Suppressor macrophage treated with lipopolysaccharide for 1 hour (primary cell): ENCODE measurements at regions not wholly inside any gene's neighbourhood (a gene's known extent, or its start where the extent isn't known, plus 50 kb on each side); places are given as distances from the start of the nearest gene placed in this dataset.

ENCODE experiments used
- DNase-seq, 3 donors: peaks; one replicate each; pipeline ENCODE4 v3.0.0-alpha.2; 2020 to 2022

DNA sequence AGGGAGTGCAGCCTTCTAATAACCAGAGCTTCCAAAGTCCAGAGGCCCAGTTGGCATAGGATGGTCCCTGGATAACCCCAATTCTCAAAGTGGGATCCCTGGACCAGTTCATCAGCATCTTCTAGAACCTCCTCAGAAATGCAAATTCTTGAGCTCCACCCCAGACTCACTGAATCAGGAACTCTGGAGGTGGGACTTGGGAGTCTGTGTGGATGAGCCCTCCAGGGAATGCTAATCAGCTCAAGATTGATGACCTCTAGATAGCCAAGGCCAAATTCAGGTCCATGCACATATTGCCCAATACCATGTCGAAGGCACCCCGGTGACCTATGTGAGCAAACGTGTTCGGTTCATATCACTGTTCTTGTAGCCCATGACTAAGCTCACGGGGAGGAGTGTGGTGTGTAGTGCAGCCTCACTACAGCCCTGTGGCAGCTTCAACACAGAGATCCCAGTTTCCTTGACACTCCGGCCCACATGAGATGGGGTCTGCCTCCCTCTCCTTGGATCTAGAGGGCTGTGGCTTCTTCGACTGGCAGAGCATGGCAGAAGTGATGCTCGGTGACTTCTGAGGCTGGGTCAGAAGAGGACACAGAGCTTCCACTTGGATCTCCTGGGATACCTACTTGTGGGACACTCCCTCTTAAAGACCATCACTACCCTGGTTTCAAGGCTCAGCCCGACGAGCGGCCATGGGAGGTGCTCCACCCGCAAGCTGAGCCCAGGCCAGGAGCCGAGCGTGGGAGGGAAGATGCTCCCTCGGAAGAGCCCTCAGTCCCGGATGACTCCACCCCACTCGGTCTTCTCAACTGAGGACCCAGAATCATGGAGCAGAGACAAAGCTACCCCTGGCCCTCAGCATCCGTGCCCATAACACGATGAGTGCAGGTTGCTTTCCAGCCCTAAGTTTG, 151.1 kb upstream of the CST7 start:
- DNase-seq: no peak

DNA sequence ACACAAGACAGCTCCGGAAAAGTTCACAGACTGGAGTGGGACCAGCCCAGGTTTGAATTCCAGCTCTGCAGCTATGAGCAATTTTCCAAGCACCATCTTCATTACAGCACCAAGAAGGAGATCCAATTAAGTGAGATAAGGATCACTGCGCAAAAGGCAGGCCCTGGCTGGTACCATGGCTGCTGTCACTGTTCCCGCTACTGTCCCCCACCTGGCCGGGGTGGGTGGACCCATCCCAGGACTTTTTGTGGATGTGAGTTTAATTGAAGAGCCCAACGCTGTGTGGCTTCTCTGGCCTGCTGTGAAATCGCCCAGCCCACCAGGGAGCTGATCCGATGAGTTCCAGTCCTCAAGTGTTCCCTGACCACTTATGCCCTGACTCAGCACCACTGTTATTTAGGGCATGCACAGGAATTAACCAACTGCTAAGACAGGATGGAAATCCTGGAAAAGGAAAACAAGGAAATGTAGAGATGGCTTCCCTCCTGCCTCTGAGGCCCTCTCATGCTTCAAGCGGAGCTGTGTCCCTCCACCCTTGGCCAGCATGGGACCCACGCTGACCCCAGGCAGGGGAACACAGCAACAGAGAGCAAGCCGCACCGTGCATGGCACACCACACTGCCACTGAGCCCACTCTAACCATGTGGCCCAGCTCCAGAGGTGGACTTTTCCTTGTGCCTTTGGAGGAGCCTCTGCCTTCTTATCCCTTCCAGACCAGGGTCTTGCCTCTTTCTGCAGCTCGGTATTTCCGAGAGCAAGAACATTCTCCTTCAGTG, 150.0 kb upstream of the CST7 start:
- DNase-seq: no peak

DNA sequence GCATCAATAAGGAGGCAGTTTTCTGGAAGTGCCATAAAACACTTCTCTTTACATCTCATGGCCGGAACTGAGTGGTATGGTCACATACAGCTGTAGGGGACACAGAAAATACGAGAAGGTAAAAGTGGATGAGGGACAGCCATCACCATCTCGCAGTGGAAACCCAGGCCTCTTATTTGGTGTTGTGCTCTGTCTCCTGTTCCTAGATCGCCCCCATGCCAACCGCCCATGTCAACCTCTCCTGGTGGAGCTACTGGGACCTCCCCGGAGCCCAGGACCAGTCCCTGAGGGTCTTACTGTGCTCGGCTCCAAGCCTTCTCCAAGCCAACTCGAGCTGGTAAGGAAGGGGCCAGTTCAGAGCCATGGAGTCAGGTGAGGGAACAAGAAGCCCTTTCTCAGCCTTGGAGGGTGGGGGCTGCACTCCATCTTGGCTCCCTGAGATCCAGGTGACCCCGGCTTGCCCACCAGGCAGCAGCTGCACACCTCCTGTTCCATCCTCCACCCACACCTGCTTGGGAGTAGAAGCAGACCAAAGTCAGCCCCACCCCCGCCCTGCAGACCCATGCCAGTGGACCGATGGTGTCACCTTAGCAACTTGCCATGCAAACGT, 149.0 kb upstream of the CST7 start:
- no peak for DNase-seq

DNA sequence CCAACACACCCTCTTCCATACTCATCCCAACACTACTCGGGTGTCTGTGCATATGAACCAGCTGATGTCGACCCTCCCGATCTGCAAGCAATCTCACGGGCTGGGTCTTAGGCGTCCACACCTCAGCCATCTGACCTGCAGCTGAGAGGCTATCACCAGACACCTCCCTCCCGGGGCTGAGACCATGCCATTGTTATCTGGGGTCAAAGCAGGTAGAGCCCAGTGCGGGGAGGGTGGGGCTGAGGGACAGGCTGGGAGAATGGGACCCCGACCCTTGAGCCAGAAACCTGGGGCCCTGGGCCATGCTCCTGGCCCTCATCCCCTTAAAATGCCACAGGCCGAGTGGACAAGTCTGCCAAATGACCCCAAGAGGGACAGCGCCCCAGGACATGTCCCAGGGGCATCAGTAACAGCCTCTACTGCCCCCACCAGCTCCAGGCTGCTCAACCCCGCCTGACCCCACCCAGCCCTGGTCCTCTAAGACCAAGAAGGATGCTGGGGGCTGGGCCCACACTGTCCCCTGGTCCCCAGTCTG, 146.7 kb upstream of the CST7 start:
- DNase-seq: no peak

DNA sequence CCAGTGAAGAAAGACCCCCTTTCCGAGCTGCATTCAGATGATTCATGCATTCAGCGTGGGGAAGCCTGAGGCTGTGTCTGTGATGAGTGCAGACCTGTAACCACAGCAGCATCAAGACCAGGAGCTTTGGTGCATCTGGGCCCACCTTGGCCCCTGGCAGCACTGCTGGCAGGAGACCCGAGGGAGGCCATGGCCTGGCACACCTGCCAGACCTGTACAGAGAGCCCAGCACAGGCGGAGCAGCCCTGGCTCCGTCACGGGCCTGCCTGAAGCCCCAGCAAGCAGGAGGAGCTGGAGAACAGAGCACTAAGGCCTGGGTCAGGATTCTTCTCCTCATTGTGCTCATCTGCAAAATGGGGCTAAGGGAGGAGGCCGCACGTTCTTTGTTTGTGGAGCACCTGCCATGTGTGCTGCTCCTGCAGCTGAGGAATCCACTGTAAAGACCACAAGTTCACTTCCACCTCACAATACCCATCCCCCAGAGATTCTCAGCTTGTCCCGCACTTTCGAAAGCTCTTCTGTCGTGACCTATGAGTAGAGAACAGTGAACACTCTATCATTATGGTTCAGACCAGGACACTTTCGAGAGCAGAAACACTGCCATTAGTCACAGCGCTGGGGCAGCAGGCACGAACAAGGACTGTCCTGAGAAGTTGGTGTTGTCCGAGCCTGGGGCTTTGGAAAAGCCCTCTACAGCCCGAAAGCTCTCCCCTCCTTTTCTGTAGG, 144.4 kb upstream of the CST7 start:
- DNase-seq: no peak

DNA sequence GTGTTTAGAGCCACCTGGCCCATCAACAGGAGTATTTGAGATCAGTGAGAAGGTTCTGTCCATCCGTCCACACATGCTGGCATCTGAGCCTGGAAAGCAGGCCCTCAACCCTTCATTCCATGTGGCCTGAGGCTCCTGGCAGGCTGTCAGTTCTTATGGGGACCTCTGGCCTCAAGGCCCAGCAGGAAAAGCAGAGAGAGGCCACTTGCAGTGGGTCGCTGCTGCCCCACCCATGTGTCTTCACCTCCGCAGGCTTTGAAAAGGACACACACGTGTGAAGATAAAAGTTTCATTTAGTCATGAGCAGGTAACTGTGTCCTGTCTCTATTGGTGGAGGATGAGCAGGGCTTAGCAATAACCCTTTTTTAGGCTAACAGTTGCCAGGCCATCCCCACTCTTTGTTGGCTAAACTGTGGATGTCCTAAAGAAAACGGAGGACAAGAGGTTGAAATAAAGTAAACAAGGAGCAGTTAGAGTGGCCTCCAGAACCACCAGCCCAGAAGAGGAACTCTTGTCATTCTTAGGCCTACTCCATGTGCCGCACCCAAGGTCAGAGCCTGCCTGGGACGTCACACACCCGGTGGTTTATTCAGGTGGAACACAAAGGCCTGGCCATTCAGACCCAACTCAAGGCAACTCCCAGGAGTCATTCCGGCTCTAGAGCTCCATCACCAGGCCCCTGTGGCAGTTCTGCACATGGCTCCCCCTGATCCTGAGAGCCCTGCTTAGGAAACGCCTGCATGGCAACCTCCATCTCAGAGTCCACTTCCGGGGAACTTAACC, 143.4 kb upstream of the CST7 start:
- no peak for DNase-seq

DNA sequence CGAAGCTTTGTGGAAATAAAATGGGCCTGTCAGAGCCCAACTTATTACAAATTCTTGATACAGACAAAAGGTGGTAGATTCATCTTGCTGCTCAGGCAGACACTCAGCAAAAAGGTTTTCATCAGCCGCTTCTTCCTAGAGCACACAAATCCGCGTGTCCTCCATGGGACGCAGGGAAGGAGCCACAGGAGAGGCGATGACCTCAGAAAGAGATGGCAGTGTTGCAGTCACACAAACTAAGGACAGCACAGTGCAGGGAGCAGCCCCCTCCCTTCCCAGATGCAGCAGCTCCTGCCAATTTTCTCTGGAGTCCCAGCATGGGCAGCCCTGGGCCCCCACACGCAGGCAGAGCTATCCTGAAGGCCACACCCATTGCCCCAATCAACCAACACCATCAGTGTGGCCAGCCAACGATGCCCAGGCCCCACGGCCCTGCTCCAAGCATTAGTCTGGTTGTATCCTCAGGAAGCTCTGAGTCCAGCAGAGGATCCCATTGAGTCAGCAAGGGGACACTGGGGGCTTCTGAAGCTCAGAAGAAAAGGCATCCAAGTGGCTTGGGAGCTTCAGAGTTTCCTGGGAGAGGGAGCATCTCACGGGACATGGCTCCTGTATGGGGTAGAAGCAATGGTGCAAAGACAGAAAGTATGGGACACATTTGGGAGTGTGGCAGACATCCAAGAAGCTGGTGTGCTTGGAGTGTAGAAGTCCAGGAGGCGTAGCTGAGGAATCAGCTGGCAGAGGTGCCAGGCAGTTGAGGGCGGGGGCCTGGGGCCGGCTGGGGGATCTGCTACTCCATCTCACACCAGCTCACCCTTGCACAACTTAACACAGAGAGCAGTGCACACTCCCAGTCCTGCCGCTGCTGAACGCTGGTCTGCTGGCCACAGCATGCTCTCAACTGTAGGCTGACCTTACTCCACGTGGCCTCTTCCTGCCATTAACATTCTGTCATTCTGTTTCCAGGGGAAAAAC, 142.1 kb upstream of the CST7 start:
- no peak for DNase-seq

DNA sequence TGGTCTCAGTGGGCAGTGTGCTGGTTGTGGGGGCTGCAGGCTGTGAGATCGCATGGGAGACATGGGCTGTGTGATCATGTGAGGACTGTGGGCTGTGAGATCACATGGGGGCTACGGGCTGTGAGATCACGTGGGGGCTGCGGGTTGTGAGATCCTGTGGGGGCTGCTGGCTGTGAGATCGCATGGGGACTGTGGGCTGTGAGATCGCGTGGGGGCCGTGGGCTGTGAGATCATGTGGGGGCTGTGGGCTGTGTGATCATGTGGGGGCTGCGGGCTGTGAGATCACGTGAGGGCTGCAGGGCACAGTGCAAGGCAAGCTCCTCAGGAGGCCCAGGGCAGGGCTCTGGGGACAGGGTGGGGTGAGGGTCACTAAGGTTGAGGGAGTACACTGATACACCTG, 140.5 kb upstream of the CST7 start:
- DNase-seq: no peak

DNA sequence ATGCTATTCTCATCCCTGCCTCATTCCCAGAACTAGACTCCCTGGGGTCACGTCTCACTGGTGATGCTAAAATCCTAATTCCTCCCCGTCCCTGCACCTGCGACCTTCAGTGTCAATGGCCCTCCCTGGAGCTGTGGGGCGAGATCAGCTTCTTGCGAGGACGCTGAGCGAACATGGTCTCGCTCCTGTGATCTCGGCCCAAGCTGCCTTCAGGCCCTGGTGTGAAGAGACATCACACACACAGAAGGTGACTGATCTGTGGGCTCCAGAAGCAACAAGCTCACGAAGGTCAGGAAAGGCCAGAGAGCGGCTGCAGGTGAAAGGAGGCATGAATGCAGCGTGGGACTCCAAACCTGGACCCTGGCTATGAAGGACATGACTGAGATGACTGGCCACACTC, 139.5 kb upstream of the CST7 start:
- no peak for DNase-seq

DNA sequence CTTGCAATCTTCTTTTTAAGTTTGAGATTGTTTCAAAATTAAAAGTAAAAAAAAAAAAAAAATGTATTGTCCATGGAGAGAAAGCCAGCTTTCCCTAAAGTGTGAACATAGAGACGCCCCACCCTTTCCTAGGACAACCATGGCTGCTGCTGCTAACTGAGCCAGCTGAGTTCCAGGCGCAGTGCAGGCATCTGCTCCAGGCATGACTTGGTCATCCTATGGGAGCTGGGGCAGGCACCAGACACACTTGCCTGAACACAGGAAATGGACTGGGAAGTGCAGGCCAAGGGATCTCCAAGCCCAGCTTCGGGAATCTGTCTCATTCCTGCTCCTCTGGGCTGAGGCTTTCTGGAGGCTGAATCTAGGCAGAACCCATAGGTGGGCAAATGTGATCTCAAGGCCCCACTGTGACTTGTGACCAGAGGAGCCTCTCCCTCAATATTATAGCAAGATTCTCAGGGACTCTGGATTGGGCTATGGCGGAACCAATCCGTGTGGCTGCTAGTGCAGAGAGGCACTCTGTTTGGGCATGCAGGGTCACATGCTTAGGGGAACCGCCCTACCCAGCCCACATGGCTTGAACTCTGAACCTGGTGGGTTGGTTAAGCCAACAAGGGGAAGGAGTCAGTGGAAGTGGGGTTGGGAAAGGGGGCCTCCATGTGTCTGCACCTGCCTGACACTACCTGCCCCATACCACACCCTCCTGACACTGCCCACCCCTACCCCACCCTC, 138.2 kb upstream of the CST7 start:
- no peak for DNase-seq

DNA sequence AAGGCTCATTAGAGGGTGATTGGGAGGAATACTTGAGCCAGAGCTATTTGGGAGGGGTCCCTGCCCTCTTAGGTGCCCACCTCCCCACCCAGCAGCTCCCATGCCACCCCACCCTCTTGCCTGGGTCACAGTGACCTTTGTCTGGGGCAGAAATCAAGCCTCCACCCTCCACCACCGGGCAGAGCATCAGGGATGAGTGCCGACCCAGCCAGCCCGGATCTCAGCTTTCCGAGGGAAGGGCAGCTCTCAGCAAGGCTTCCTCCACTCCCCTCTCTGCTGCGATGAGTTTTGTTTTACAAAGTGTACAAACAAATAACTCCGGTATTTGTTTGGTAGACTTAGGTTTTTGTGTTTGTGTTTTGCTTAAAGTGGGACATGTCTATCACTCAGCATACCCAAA, 136.7 kb upstream of the CST7 start:
- DNase-seq: no peak

DNA sequence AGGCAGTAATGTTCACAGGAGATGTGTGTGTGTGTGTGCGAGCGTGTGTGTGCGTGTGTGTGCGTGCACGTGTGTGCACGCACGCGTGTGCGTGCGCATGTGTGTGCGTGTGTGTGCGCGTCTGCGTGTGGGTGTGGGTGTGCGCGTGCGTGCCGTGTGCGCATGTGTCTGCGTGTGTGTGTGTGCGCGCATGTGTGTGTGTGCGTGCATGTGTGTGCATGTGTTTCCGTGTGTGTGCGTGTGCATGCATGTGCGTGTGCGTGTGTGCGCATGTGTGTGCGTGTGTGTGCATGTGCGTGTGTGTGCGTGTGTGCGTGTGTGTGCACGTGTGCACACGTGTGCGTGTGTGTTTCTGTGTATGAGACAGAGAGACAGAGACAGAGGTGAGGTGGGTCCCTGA, 136.0 kb upstream of the CST7 start:
- no peak for DNase-seq

DNA sequence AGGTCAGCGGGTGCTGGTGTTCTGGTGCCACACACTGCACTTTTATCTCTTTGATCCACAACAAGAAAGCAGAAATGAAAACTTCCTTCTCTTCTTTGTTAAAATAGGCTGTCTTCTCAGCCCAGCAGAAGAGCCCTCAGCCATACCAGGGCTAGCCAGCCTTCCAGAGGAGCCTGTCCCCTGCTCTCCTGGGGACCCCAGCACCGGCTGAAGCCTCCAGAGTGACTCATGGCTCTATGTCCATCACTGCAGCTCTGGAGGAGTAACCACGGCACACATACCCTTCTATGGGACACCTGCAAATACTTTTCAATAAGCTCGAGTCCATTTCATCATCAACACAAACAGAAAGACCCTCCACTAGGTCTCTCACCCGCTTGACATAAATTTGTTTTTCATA, 135.6 kb upstream of the CST7 start:
- DNase-seq: no peak

DNA sequence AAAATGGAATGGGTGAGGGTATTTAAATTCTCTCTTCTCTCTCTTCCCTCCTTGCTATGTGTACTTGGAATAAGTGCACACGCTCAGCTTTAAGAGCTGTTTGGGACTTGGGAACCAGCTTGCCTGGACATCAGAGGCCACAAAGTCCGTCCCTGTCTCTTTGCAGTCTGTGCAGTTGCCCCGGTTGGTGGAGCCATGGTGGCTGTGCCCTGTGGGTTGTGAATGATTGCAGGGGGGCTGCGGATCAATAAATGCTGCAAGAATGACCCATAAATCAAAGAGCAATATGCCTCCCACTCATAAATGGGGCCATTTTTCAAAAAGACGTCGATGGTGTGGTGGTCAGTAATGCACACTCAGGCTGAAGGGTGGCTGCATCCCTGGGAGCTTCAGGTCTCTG, 135.1 kb upstream of the CST7 start:
- DNase-seq: no peak

DNA sequence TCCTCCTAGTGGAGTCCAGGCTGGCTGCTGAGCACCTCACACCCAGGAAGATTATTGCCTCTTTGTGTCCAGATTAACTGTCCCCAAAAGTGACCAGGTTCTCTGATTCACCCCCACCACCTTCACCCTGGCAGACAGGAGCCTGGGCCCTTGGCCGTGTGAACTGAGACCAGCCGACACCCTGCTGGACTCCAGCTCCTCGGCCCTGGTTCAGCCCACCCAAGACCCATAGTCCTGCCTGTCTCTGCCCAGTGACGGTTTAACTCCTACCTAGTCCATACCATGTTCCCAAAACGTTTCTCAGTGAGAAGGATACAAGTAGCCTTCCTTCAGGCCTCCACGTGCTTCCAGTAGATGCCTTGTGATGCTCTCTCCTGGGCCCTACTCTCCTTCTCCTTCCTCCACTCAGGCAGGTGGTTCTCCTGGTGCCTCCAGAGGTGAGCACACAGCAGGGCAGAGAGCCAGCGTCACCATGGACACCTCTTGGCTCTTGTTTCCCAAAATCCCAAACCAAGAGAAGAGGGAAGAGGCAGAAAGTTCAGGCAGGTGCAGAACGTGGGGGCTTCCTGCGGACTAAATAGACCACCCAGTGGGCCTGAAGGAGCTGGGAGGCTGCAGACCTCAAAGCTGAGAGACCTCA, 134.4 kb upstream of the CST7 start:
- no peak for DNase-seq

DNA sequence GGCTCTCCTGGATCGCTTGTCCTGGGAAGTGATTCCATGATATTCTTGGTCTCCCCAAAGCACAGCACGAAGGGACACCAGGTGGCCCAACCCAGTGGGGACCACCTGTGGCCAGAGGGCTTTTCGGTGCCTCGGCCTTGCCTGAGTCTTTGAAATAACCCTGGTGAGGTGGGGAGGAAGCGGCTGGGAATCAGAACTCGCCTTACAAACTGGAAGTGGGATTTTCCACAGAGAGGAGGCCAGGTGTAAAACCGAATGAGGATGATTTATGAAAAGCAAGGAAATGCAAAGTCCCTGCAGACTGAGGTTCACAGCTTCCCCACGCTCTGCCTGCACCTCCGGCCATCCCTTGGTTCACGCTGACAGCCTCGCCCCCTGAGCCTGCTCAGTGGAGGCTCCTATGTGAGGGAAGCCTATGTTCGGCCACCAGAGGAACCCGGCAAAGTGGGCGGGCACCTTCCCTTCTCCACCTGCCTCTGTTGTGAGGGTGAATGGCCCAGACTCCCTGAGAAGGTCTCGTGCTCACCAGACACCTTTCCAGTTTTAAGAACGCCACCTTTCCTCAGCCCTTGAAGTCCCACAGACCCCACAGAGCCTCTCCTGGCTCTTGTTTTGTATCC, 133.8 kb upstream of the CST7 start:
- DNase-seq: no peak

DNA sequence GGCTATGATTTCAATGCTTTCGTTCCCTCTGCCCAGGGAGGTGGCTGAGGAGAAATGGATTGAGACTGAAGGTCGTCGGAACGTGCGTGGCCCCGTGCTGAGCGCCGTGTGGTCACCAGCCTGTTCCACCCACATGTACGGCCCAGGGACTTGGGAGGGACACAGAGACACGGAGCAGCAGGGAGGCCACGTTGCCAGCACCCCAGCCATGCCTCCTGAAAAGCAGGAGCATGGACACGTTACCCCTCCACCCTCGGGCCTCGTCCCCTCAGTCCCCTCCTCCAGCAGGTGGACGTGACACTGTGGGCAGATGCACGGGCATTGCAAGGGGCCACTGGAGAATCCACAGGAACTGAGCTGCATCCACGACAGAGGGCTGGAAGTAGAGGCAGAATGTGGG, 133.1 kb upstream of the CST7 start:
- no peak for DNase-seq

DNA sequence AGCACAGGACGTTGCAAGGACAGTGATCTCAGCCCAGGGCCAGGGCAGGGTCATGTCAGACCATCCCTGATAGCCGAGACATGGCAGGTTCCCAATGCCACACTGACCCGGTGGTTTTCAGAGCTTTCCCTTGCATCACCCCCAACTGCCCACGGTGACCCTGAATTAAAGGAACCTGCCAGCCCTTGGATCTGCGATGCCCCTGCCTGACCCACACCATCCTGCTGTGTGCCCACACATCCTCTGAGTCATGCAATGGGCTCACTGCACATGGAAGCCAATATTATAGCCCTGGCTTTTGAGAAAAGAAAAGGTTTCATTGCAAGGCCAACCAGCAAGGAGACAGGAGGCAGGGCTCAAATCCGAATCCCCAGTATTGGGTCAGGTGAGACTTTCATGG, 132.6 kb upstream of the CST7 start:
- DNase-seq: peak; percentile 75 to 86 (median 84)

DNA sequence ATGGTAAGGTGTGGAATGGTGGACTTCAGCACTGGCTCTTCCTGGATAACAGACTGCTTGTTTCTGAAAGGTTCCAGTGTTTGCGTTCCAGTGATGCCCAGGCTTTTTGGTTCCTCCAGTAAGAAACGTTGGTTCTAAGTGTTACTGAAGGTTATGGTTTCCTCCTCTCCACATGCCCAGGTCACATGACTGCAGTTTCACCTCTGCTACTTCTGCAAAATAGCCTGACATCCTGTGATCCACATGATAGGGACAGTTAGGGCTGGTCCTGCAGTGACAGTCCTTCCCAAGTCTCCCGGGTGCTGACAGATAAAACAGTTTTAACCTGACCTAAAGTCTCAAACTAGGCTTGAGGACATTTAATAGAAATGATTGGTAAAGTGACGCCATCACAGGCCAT, 132.2 kb upstream of the CST7 start:
- DNase-seq: peak; percentile 29 to 59 (median 51)
